ENCODE measurements at regions not wholly inside any gene's neighbourhood (a gene's known extent, or its start where the extent isn't known, plus 50 kb on each side); places are given as distances from the start of the nearest gene placed in this dataset.

- TF ChIP-seq, protein P1, sequence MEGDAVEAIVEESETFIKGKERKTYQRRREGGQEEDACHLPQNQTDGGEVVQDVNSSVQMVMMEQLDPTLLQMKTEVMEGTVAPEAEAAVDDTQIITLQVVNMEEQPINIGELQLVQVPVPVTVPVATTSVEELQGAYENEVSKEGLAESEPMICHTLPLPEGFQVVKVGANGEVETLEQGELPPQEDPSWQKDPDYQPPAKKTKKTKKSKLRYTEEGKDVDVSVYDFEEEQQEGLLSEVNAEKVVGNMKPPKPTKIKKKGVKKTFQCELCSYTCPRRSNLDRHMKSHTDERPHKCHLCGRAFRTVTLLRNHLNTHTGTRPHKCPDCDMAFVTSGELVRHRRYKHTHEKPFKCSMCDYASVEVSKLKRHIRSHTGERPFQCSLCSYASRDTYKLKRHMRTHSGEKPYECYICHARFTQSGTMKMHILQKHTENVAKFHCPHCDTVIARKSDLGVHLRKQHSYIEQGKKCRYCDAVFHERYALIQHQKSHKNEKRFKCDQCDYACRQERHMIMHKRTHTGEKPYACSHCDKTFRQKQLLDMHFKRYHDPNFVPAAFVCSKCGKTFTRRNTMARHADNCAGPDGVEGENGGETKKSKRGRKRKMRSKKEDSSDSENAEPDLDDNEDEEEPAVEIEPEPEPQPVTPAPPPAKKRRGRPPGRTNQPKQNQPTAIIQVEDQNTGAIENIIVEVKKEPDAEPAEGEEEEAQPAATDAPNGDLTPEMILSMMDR (IDR thresholded peaks at IDR 0.05): no peak
- TF ChIP-seq, protein P2, sequence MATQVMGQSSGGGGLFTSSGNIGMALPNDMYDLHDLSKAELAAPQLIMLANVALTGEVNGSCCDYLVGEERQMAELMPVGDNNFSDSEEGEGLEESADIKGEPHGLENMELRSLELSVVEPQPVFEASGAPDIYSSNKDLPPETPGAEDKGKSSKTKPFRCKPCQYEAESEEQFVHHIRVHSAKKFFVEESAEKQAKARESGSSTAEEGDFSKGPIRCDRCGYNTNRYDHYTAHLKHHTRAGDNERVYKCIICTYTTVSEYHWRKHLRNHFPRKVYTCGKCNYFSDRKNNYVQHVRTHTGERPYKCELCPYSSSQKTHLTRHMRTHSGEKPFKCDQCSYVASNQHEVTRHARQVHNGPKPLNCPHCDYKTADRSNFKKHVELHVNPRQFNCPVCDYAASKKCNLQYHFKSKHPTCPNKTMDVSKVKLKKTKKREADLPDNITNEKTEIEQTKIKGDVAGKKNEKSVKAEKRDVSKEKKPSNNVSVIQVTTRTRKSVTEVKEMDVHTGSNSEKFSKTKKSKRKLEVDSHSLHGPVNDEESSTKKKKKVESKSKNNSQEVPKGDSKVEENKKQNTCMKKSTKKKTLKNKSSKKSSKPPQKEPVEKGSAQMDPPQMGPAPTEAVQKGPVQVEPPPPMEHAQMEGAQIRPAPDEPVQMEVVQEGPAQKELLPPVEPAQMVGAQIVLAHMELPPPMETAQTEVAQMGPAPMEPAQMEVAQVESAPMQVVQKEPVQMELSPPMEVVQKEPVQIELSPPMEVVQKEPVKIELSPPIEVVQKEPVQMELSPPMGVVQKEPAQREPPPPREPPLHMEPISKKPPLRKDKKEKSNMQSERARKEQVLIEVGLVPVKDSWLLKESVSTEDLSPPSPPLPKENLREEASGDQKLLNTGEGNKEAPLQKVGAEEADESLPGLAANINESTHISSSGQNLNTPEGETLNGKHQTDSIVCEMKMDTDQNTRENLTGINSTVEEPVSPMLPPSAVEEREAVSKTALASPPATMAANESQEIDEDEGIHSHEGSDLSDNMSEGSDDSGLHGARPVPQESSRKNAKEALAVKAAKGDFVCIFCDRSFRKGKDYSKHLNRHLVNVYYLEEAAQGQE (IDR thresholded peaks at IDR 0.05; ENCODE audit: insufficient read depth in 1 of 2, low read depth in 2 of 2, low read length in 1 of 2): no peak
Observed at GRCh38 chr1:58891347-58891746, 107.5 kb upstream of the JUN start.
